Keratinocyte (primary cell): ENCODE measurements at regions not wholly inside any gene's neighbourhood (a gene's known extent, or its start where the extent isn't known, plus 50 kb on each side); places are given as distances from the start of the nearest gene placed in this dataset.
A peak's percentile ranks its signal among the peaks of the same experiment; 100 is the strongest.
"Not testable (repeated sequence)": the region's sequence is repeated elsewhere in the genome, so short reads cannot be mapped to it uniquely, and the experiment has no call there.

ENCODE experiments used
- DNase-seq: peaks from one replicate; pipeline ENCODE4 v3.0.0-alpha.2; 2011; ENCODE audit warnings: low read depth, missing footprints, low spot score
- FAIRE-seq: peaks from 2 replicates; lab custom pipeline; 2011; peaks lifted over from hg19 to GRCh38; lab: Jason Lieb, UNC
- H2AFZ ChIP-seq: 2 replicates; pipeline ENCODE4 v1.6.0; 2012; ENCODE audit warnings: low read length, control low read depth, inconsistent platforms; ENCODE audit not compliant: control insufficient read depth
- H3K27ac ChIP-seq: 2 replicates; pipeline ENCODE4 v1.5.1; 2011; ENCODE audit warnings: low read length; ENCODE audit not compliant: control insufficient read depth, insufficient read depth
- H3K27me3 ChIP-seq: 3 replicates; pipeline ENCODE4 v1.6.0; 2011; ENCODE audit warnings: low read length; ENCODE audit not compliant: control insufficient read depth, insufficient read depth; ENCODE audit errors: extremely low read depth
- H3K36me3 ChIP-seq, 2 experiments: 2 replicates in 1 of 2; 3 replicates in 1 of 2; pipeline ENCODE4 v1.5.1; 2011; ENCODE audit warnings: low read length in 2 of 2, mild to moderate bottlenecking in 1 of 2; ENCODE audit not compliant: control insufficient read depth in 2 of 2, insufficient read depth in 2 of 2; ENCODE audit errors: extremely low read depth in 1 of 2
- H3K4me1 ChIP-seq: 3 replicates; pipeline ENCODE4 v1.5.1; 2011; ENCODE audit warnings: low read length; ENCODE audit not compliant: control insufficient read depth, insufficient read depth; ENCODE audit errors: extremely low read depth
- H3K4me2 ChIP-seq: 3 replicates; pipeline ENCODE4 v1.6.0; 2011; ENCODE audit warnings: low read depth, low read length; ENCODE audit not compliant: control insufficient read depth, insufficient read depth; ENCODE audit errors: extremely low read depth
- H3K4me3 ChIP-seq, 3 experiments: fragments of 200-600 bp in 1 of 3; sonication (generic) in 1 of 3; 2 replicates in 2 of 3; 3 replicates in 1 of 3; pipeline ENCODE4 v1.5.1; 2011 to 2016; ENCODE audit warnings: low read length in 3 of 3, mild to moderate bottlenecking in 3 of 3, control low read depth in 2 of 3, inconsistent platforms in 1 of 3, low read depth in 1 of 3, mixed read lengths in 1 of 3, mixed run types in 1 of 3, moderate library complexity in 1 of 3; ENCODE audit not compliant: control insufficient read depth in 2 of 3, insufficient read depth in 2 of 3; ENCODE audit errors: extremely low read depth in 1 of 3
- H3K79me2 ChIP-seq: 2 replicates; pipeline ENCODE4 v1.6.0; 2012; ENCODE audit warnings: low read length; ENCODE audit not compliant: control insufficient read depth, insufficient read depth
- H3K9ac ChIP-seq: 3 replicates; pipeline ENCODE4 v1.6.0; 2011; ENCODE audit warnings: low read length; ENCODE audit not compliant: control insufficient read depth, insufficient read depth; ENCODE audit errors: extremely low read depth
- H3K9me1 ChIP-seq: 3 replicates; pipeline ENCODE4 v1.6.0; 2011; ENCODE audit warnings: low read length; ENCODE audit not compliant: control insufficient read depth, insufficient read depth; ENCODE audit errors: extremely low read depth
- H3K9me3 ChIP-seq: 2 replicates; pipeline ENCODE4 v1.5.1; 2012; ENCODE audit warnings: low read depth, low read length; ENCODE audit not compliant: control insufficient read depth
- H4K20me1 ChIP-seq: 3 replicates; pipeline ENCODE4 v1.6.0; 2011; ENCODE audit warnings: low read length; ENCODE audit not compliant: control insufficient read depth, insufficient read depth; ENCODE audit errors: extremely low read depth
- EZH2 ChIP-seq: IDR thresholded peaks from one replicate; pipeline ENCODE4 v1.6.1; 2012; ENCODE audit warnings: inconsistent platforms, mild to moderate bottlenecking, low read length, moderate library complexity
- dilution Hi-C: fragments of 300-500 bp; cut with MboI; formaldehyde crosslinking; loops from one replicate; pipeline ENCODE4 v1.7.0; 2020; ENCODE audit warnings: low sequenced_read_pairs; ENCODE audit not compliant: extremely low pct_ligation_motif_present
- TF ChIP-seq, protein P1 (sequence below), 3 experiments: IDR thresholded peaks in 1 of 3; conservative IDR thresholded peaks in 1 of 3; optimal IDR thresholded peaks in 1 of 3; 2 replicates in 2 of 3; 3 replicates in 1 of 3; pipeline versions ENCODE3 to v1.5.1; 2011; ENCODE audit warnings: low read length in 3 of 3, mild to moderate bottlenecking in 3 of 3, moderate library complexity in 2 of 3, control low read depth in 1 of 3, inconsistent platforms in 1 of 3; ENCODE audit not compliant: insufficient read depth in 2 of 3; ENCODE audit errors: extremely low read depth in 1 of 3

DNA sequence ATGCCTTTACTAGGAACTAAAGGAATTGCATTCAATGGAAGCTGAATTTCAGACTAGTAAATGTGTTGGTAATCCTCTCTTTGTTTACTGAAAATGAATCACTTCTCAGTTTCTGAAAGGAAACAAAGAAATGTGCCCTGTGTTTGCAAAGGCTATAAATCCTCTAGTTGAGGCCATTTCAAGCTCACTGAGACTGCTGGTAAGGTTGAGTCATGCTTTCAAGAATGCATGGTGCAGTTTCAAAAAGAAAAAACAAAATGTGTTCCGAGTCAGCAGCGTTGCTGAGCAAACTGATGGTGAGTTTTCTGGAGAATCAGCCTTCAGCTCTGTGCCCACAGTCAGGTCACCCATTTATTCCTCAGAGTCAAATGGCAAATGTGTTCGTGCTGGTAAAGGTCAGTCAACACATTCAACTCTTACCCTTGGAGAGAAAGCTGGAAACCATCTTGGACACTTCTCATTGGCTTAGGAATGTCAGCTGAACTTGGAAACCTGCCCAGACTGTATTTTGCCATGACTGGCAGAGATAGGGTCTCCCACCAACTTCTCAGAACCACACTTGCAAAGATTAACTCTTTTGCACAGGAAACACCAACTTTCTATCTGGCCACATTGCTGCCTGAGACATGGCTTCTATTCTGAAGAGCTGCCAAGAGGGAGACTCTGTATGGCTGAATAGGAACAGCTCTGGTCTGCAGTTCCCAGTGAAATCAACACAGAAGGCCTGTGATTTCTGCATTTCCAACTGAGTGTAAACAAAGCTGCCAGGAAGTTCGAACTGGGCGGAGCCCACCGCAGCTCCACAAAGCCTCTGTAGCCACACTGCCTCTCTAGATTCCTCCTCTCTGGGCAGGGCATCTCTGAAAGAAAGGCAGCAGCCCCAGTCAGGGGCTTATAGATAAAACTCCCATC, 484.4 kb downstream of the ATP23 start:
- Histone ChIP-seq H3K4me2 (peak overlapping the region; percentile 60), H3K9ac (peak overlapping the region; percentile 35), H3K36me3 (no peaks in the 10 kb centered on the region), H2AFZ (peak overlapping the region; percentile 81), H3K4me1 (peaks cover 31% of the 10 kb centered on the region), H3K9me1 (no peaks in the 10 kb centered on the region), H3K79me2 (no peaks in the 10 kb centered on the region), H3K27ac (peak overlapping the region; percentile 80), H3K9me3 (no peaks in the 10 kb centered on the region), H3K4me3 (peak overlapping the region in 2 of 3 experiments; percentile 6 to 51), H3K27me3 (no peaks in the 10 kb centered on the region), H4K20me1 (no peaks in the 10 kb centered on the region)
- no peak for TF ChIP-seq EZH2
- TF ChIP-seq, protein P1, sequence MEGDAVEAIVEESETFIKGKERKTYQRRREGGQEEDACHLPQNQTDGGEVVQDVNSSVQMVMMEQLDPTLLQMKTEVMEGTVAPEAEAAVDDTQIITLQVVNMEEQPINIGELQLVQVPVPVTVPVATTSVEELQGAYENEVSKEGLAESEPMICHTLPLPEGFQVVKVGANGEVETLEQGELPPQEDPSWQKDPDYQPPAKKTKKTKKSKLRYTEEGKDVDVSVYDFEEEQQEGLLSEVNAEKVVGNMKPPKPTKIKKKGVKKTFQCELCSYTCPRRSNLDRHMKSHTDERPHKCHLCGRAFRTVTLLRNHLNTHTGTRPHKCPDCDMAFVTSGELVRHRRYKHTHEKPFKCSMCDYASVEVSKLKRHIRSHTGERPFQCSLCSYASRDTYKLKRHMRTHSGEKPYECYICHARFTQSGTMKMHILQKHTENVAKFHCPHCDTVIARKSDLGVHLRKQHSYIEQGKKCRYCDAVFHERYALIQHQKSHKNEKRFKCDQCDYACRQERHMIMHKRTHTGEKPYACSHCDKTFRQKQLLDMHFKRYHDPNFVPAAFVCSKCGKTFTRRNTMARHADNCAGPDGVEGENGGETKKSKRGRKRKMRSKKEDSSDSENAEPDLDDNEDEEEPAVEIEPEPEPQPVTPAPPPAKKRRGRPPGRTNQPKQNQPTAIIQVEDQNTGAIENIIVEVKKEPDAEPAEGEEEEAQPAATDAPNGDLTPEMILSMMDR (optimal IDR thresholded peaks at IDR 0.05 in 1 of 3, IDR thresholded peaks at IDR 0.05 in 1 of 3, conservative IDR thresholded peaks at IDR 0.05 in 1 of 3; ENCODE audit: extremely low read depth in 1 of 3, insufficient read depth in 2 of 3, low read length in 3 of 3): no peak
- dilution Hi-C loops: loop anchor here (25.0 kb wide), 1 partner anchor 88 kb away; no protein-coding TSS in a partner anchor
- FAIRE-seq: peak; percentile 97
- no peak for DNase-seq

DNA sequence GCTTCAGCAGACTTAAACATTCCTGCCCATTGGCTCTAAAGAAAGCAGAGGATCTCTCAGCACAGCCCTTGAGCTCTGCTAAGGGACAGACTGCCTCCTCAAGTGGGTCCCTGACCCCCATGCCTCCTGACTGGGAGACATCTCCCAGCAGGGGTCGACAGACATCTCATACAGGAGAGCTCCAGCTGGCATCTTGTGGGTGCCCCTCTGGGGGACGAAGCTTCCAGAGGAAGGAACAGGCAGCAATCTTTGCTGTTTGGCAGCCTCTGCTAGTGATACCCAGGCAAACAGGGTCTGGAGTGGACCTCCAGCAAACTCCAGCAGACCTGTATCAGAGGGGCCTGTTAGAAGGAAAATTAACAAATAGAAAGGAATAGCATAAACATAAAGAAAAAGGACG, 485.1 kb downstream of the ATP23 start:
- not testable (repeated sequence) for DNase-seq, H3K9me1 ChIP-seq, H3K4me3 ChIP-seq, FAIRE-seq, H3K27me3 ChIP-seq, H4K20me1 ChIP-seq, H3K27ac ChIP-seq, H3K79me2 ChIP-seq, H3K36me3 ChIP-seq, H3K9me3 ChIP-seq, H3K4me2 ChIP-seq
- peaks cover 27% of the 10 kb centered on the region for H3K4me1 ChIP-seq
- H3K9ac ChIP-seq: peak overlapping the region; percentile 35
- H2AFZ ChIP-seq: peak overlapping the region; percentile 72
- dilution Hi-C loops: loop anchor here (25.0 kb wide), 1 partner anchor 89 kb away; no protein-coding TSS in a partner anchor
